ENCODE measurements at regions not wholly inside any gene's neighbourhood (a gene's known extent, or its start where the extent isn't known, plus 50 kb on each side); places are given as distances from the start of the nearest gene placed in this dataset.

- Mint-ChIP-seq H3K4me3 (ENCODE audit: unreplicated experiment) (no peak overlapping the region), H3K4me1 (ENCODE audit: low read depth, unreplicated experiment) (no peaks in the 10 kb centered on the region), H3K27me3 (ENCODE audit: insufficient read depth, unreplicated experiment) (peaks cover 15% of the 10 kb centered on the region), H3K36me3 (ENCODE audit: insufficient read depth, unreplicated experiment) (no peaks in the 10 kb centered on the region), H3K27ac (ENCODE audit: unreplicated experiment) (no peak overlapping the region), H3K9me3 (ENCODE audit: unreplicated experiment) (no peaks in the 10 kb centered on the region)
- CTCF ChIA-PET = no interaction called here
- Histone ChIP-seq H3K9me3 (no peaks in the 10 kb centered on the region), H3K4me1 (no peaks in the 10 kb centered on the region), H3K4me3 (ENCODE audit: low read depth, low read length) (no peak overlapping the region), H3K27me3 (replicated peaks; ENCODE audit: control insufficient read depth, insufficient read depth, low read length) (no peaks in the 10 kb centered on the region), H3K36me3 (ENCODE audit: control insufficient read depth, insufficient read depth, low read length) (no peaks in the 10 kb centered on the region)
- no peak for TF ChIP-seq CTCF (IDR thresholded peaks at IDR 0.05; ENCODE audit: insufficient read depth in 1 of 2, low read depth in 1 of 2, low read length in 1 of 2, severe bottlenecking in 1 of 2, unreplicated experiment in 1 of 2)
- DNase-seq = no peak
- BruUV-seq (replicated peaks) = no TSS peak
- POLR2A ChIA-PET = no interaction called here
- intact Hi-C loops (cut with micrococcal nuclease; ENCODE audit: unreplicated experiment) = no loop called here
These were observed 80.5 kb upstream of the AFF3 start for GRCh38 chr2:100222844-100223243.

GRCh38 chr2:100218552-100218951 is 76.2 kb upstream of the AFF3 start:
- no peaks in the 10 kb centered on the region for H3K27me3 ChIP-seq (replicated peaks; ENCODE audit: control insufficient read depth, insufficient read depth, low read length)
- CTCF ChIA-PET = no interaction called here

GRCh38 chr2:100217323-100217722 is 74.9 kb upstream of the AFF3 start:
- H3K4me3 ChIP-seq (ENCODE audit: low read depth, low read length) = no peak overlapping the region
- no peak for DNase-seq
- H3K36me3 Mint-ChIP-seq (ENCODE audit: insufficient read depth, unreplicated experiment) = no peaks in the 10 kb centered on the region
- H3K27me3 Mint-ChIP-seq (ENCODE audit: insufficient read depth, unreplicated experiment) = no peaks in the 10 kb centered on the region
- BruUV-seq (replicated peaks) = no TSS peak
- ChIA-PET CTCF (no interaction called here), POLR2A (no interaction called here)
- H3K4me1 Mint-ChIP-seq (ENCODE audit: low read depth, unreplicated experiment) = no peaks in the 10 kb centered on the region
- H3K27me3 ChIP-seq (replicated peaks; ENCODE audit: control insufficient read depth, insufficient read depth, low read length) = no peaks in the 10 kb centered on the region
- TF ChIP-seq CTCF (IDR thresholded peaks at IDR 0.05; ENCODE audit: insufficient read depth in 1 of 2, low read depth in 1 of 2, low read length in 1 of 2, severe bottlenecking in 1 of 2, unreplicated experiment in 1 of 2) = no peak
- no peaks in the 10 kb centered on the region for H3K9me3 ChIP-seq
- no peaks in the 10 kb centered on the region for H3K36me3 ChIP-seq (ENCODE audit: control insufficient read depth, insufficient read depth, low read length)
- no peaks in the 10 kb centered on the region for H3K4me1 ChIP-seq
- intact Hi-C loops (cut with micrococcal nuclease; ENCODE audit: unreplicated experiment) = no loop called here
- no peak overlapping the region for H3K4me3 Mint-ChIP-seq (ENCODE audit: unreplicated experiment)
- no peaks in the 10 kb centered on the region for H3K9me3 Mint-ChIP-seq (ENCODE audit: unreplicated experiment)
- no peak overlapping the region for H3K27ac Mint-ChIP-seq (ENCODE audit: unreplicated experiment)

More at GRCh38 chr2:100218552-100218951, 76.2 kb upstream of the AFF3 start:
- Mint-ChIP-seq H3K4me3 (ENCODE audit: unreplicated experiment) (no peak overlapping the region), H3K27ac (ENCODE audit: unreplicated experiment) (no peak overlapping the region), H3K36me3 (ENCODE audit: insufficient read depth, unreplicated experiment) (no peaks in the 10 kb centered on the region), H3K27me3 (ENCODE audit: insufficient read depth, unreplicated experiment) (peaks cover 7% of the 10 kb centered on the region), H3K9me3 (ENCODE audit: unreplicated experiment) (no peaks in the 10 kb centered on the region), H3K4me1 (ENCODE audit: low read depth, unreplicated experiment) (no peaks in the 10 kb centered on the region)
- intact Hi-C loops (cut with micrococcal nuclease; ENCODE audit: unreplicated experiment) = no loop called here
- BruUV-seq (replicated peaks) = no TSS peak
- POLR2A ChIA-PET = no interaction called here
- no peak for DNase-seq
- Histone ChIP-seq H3K36me3 (ENCODE audit: control insufficient read depth, insufficient read depth, low read length) (no peaks in the 10 kb centered on the region), H3K9me3 (no peaks in the 10 kb centered on the region), H3K4me1 (no peaks in the 10 kb centered on the region), H3K4me3 (ENCODE audit: low read depth, low read length) (no peak overlapping the region)
- TF ChIP-seq CTCF (IDR thresholded peaks at IDR 0.05; ENCODE audit: insufficient read depth in 1 of 2, low read depth in 1 of 2, low read length in 1 of 2, severe bottlenecking in 1 of 2, unreplicated experiment in 1 of 2) = no peak

All from Caco-2 (cell line).